ENCODE measurements at regions not wholly inside any gene's neighbourhood (a gene's known extent, or its start where the extent isn't known, plus 50 kb on each side); places are given as distances from the start of the nearest gene placed in this dataset.

DNA sequence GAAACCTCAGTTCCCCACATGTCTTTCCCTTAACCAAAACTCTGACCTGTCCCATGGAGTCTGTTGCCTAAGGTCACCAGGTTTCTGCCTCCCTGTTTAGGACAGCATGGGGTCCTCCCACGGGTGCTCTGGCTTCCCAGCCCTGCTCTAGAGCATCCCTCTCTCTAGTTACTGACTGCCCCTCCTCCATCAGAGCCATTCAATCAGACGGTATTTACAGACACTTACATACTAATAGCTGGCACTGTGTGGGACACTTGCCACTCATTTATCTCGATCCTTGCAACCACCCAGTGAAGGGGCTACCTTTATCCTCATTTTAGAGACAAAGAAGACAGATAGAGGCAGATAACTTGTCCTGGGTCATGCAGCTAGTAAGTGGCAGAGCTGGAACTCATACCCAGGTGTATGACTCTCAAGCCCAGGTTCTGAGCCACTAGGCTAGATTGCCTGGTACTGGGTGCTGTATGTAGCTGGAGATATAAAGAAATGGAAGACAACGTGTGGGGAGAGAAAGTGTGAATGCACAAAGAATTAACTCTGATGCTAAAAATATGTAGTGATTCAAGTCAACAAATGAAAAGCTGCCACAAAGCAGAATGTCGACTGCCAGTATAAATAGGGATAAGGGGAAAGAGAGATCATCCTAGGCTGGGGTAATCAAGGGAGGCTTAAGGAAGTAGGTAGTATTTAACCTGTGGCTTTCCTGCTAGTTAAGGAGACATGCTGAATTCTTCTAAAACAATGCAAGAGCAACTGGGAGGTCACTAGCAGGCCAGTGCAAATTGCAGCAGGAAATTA lies 52.5 kb upstream of the PDE8B start:
- no peak for DNase-seq

DNA sequence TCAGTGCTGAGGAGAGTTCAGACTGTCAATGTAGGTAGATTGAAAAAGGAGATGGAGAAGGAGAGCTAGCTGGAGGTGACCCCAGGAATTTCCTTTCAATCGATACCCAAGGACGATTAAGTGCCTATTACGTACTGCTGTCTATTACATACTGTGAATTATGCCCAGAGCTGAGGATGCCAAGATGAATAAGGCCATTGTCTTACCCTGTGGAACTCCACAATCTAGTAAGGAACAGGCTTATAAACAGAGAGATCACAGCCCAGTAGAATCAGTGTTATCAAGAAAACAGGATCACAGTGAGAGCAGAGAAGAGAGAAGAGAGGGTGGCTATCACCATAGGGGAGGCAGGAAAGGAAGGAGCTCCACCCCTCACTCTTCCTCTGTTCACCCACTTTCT lies 54.1 kb upstream of the PDE8B start:
- DNase-seq, result no peak

DNA sequence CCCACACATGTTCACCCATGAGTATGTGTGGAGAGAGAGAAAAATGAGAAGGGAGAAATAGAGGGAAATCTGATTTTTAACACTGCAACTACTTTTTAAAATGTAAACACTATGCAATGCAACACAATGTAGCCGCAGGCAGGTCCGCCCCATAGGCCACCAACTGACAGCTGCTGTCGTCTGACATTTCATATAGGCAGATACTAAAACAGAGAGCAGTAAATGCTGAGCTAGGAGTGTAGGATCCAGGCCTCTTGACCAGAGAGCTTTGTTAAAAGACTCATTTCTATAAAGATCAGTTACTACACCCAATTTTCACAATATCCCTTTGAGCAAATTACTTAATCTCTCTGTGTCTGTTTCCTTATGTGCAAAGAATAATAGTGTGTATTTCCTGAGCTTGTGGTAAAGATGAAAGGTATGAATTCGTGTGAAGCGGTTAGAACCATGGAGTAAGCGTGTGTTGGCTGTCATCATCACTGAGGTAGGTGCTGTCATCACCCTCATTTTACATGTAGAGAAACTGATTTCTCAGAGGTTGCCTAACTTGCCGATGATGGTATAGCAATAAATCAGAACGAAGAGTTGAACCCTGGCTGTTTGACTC lies 55.2 kb upstream of the PDE8B start:
- no peak for DNase-seq

DNA sequence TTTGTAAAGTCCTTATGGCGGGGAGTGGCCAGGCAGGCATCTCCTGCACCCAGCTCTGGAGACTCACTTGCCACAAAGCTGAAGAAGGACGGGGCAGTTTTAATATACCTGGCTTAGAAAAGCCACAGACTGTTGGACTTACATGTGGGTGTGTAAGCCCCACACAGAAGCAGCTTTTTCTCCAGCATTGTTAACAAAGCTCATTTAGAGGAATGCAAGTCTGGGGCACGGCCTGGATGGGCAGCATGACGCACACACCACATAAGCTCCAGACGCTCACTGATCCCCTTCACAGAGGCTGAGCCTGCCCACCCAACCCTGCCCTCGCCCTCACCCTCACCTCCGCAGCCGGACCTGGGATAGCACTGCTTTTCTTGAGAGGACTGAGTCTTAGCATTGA lies 58.0 kb upstream of the PDE8B start:
- no peak for DNase-seq

DNA sequence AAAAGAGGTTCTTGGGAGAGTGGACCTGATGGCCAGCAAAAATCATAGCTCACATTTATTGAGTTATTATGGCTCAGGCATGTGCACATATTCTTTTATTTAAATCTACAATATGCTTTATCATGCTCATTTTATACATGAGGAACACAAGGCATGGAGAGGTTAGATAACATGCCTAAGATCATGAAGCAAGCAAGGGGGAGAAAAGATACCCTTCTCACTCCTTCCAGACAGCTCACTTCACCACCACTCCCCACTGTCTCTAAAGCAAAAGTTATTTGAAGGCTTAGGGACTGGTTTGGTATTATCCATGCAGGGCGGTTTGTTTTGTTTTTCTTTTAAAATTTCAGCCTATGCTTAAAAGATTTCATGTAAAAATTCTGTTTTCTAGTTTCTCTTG lies 59.0 kb upstream of the PDE8B start:
- no peak for DNase-seq

DNA sequence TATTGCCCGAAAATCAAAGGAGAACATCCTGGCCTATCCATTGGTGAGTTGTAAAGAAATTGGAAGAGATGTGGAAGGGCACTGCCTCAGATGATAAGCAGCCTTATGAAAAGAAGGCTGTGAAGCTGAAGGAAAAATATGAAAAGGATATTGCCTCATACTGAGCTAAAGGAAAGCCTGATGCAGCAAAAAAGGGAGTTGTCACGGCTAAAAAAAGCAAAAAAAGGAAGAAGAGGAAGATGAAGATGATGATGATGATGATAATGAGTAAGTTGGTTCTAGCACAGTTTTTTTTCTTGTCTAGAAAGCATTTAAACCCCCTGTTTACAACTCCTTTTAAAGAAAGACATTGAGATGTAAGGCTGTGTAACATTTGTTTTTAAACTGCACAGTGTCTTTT lies 59.8 kb upstream of the ZBED3 start:
- no peak for DNase-seq

DNA sequence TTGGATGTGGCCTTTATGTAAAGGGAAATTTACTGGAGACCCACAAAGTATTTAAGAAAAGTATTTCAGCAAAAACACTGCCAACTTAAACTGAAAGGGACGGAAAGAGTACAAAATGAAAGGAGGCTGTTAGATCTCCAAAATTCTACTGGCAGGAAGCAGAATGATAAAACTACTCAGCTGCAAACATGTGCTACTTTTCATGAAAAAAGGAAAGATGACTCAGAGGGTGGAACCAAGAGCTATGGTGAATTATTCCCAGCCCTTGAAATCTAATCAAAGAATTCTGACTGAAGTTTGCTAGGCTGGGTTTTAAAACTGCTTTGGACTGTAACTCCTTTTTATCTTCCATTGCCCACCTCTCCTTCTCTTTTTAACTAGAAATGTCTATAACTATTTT lies 58.6 kb upstream of the ZBED3 start:
- DNase-seq, result no peak

DNA sequence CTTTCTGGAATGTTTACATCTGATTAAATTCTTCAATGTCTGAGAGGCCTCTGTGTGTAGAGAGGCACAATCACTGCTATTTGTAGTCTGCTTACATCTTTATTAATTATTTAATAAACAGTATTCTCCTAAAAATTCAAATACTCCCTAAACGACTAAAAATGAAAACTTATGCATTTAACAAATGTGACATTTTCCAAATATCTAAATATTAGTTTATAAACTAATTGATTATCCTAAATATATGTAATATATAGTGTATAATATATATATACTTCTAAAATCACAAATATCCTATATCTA lies 57.7 kb upstream of the ZBED3 start:
- DNase-seq, result no peak

DNA sequence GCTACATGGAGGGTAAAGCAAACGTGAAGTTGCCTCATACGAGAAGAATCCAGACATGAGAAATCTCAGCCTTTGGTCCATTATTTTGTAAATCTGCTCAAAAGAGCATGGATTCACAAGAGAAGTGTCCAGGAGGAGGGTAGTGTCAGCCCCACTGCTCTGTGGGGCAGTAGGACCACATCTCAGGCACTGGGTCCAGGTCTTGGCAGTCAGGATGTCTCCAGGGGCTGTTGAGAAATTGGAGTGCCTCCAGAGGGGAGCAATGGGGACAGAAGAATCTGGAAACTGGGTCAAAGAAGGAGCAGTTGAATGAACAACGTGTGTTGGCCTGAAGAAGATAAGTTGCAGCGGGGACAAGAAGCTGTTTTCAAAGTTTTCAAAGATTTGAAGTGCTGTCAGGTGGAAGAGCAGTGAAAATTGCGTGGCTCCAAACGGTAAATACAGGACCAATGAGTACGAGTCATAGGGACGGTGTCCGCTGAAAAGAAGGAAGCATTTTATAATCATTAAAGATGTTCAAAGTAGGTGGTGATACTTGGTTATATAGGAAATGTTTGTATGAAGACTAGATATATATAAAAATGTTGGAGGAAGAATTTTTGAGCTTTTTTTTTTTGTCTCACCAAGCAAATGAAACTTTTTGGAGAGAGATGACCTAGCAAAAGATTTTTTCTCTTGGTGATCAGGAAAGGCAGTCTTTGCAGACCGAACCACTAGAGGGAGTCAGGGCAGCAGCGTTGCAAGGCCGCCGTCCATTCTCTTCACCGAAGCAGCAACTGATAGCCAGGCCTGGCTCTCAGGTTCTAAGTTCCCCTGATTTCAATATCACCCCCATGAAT lies 57.1 kb upstream of the ZBED3 start:
- peak; percentile 69 for DNase-seq

DNA sequence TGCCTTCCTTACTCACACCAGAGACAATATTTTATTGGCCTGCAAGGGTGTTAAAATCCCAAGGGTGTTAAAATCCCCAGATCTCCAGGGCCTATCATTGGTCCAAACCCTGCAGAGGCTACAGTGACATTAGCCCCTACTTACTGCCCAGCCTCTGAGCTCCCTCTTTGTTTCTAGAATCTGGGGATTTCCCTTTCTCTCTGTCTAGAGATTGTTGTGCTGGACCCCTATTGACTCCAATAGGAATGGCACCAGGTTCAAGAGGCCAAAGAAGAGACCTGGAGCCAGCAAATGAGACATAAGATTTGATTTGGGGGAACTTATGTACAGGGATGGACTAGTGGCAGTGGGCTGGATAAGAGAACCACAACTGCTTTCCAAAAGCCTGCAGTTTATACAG lies 53.3 kb upstream of the ZBED3 start:
- DNase-seq, result no peak

DNA sequence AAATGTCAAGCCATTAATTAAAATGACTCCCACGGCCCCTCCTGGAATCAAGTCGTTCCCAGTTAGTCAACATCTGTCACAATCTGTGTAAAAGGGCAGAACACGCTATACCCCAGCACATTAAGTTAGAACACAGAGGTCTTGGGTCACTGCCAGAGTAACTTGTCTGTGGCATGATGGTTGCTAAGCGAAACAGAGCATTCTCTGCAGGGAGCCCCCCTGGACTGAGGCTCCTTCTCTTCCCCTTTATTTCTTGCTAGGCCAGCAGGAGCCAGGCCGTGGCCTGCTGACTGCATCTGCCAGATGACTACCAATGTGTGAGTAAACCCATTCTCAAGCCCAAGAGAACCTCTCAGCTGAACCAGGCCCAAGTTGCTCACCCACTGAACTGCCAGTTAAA lies 51.9 kb upstream of the ZBED3 start:
- no peak for DNase-seq

Data from activated CD8-positive, alpha-beta memory T cell treated with anti-CD3 and anti-CD28 coated beads for 24 hours (primary cell).